Thymus (tissue), 11 donors: ENCODE measurements at regions not wholly inside any gene's neighbourhood (a gene's known extent, or its start where the extent isn't known, plus 50 kb on each side); places are given as distances from the start of the nearest gene placed in this dataset.

Source experiments
- DNase-seq, 9 donors: peaks; one replicate each; pipeline ENCODE4 v3.0.0-alpha.2; 2013; ENCODE audit warnings: low spot score in 9 of 9, low read depth in 6 of 9, missing footprints in 1 of 9
- H3K27ac ChIP-seq, 2 donors: one replicate each; pipeline ENCODE4 v1.5.1; 2013; ENCODE audit warnings: control low read depth in 1 of 2, low read depth in 1 of 2, low read length in 1 of 2, mild to moderate bottlenecking in 1 of 2, moderate library complexity in 1 of 2
- H3K27me3 ChIP-seq, 2 donors: one replicate each; pipeline ENCODE4 v1.5.1; 2013; ENCODE audit warnings: low read length in 1 of 2; ENCODE audit not compliant: control insufficient read depth in 2 of 2, insufficient read depth in 1 of 2
- H3K36me3 ChIP-seq, 2 donors: one replicate each; pipeline ENCODE4 v1.5.1; 2013; ENCODE audit warnings: low read length in 1 of 2, mild to moderate bottlenecking in 1 of 2, moderate library complexity in 1 of 2; ENCODE audit not compliant: control insufficient read depth in 2 of 2, insufficient read depth in 2 of 2
- H3K4me1 ChIP-seq, 2 donors: one replicate each; pipeline ENCODE4 v1.5.1; 2013; ENCODE audit warnings: low read length in 2 of 2; ENCODE audit not compliant: control insufficient read depth in 2 of 2, insufficient read depth in 2 of 2
- H3K4me3 ChIP-seq, 2 donors: one replicate each; pipeline ENCODE4 v1.5.1; 2013; ENCODE audit warnings: low read length in 2 of 2, control low read depth in 1 of 2, mild to moderate bottlenecking in 1 of 2
- H3K9me3 ChIP-seq, 2 donors: one replicate each; pipeline ENCODE4 v1.5.1; 2013; ENCODE audit warnings: low read length in 1 of 2, mild to moderate bottlenecking in 1 of 2; ENCODE audit not compliant: control insufficient read depth in 2 of 2, insufficient read depth in 1 of 2
- WGBS: extraction: QIAGEN DNeasy Blood & Tissue Kit; methylation state at CpG from one replicate; pipeline ENCODE4 v1.1.7; 2013; 5-methylcytosine and 5-hydroxymethylcytosine counted together
- donor health status: healthy.

DNA sequence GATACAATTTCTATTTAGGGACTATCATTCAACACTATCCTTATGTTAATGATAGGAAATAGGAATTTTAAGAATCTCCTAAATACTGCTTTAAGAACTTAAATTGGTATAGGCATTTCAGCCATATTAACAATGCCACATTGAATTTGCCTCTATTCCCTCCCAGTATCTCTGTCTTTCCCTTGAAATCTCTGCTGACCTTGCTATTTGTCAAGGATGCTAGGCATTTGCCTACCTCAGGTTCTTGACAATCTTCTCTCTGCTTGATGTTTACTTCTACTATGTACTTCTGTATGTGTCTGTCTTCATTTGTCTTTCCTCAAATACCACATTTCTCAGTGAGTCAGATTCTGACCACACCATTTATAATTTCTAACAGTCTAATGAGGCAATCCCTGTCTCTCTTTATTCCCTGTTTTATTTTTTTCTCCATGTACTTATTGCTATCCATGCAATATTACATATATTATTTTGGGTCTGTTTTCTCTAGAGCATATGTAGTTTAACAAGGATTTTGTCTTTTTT lies 1461.4 kb upstream of the CDH9 start:
- H3K36me3 ChIP-seq: no peaks in the 10 kb centered on the region
- H3K4me1 ChIP-seq: no peaks in the 10 kb centered on the region
- H3K27ac ChIP-seq: no peak overlapping the region
- no peak for DNase-seq
- no peak overlapping the region for H3K4me3 ChIP-seq
- no peaks in the 10 kb centered on the region for H3K9me3 ChIP-seq
- H3K27me3 ChIP-seq: no peaks in the 10 kb centered on the region

DNA sequence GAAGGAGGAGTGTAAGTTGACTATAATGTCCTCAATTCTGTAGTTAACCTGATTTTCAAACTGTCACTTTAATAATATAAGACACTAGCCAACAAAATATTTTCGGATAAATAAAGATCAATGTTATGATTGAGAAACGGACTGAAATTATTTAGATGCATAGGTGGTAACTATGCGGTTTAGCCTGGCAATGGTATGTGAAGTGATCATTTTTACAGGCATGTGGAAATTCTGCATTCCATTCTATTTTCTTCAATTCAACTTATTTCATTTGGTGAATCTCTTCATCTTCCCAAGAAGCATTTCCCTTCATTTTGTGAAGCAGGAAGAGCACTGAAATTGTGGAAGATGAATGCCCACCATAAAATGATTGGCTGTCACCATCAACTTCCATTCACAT lies 1457.5 kb upstream of the CDH9 start:
- H3K27ac ChIP-seq: no peak overlapping the region
- H3K36me3 ChIP-seq: no peaks in the 10 kb centered on the region
- H3K4me3 ChIP-seq: no peak overlapping the region
- H3K27me3 ChIP-seq: no peaks in the 10 kb centered on the region
- DNase-seq: no peak
- 88% methylated on average over 3 of the region's 3 CpGs for WGBS
- no peaks in the 10 kb centered on the region for H3K9me3 ChIP-seq
- no peaks in the 10 kb centered on the region for H3K4me1 ChIP-seq

DNA sequence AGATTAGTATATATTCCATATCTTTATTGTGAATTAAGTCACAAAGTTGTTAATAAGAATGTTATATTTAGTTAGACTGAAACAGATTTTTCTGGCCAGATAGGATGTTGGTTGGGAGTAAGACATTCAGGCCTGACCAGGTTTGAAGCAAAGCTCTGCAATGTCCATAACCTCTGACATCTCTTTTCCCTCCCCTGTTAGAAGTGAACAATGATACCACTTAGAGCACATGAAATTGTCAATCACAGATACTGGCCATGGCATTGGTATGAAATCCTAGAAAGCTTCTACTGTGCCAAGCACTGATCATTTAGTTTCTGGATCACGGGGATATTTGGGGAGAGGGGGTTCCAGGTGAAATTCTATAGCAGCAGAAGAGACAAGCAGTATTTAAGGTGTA lies 1455.1 kb upstream of the CDH9 start:
- H3K9me3 ChIP-seq: peaks cover 1 to 3% of the 10 kb centered on the region in 2 donors
- H3K27me3 ChIP-seq: no peaks in the 10 kb centered on the region
- DNase-seq: no peak
- no peak overlapping the region for H3K27ac ChIP-seq
- no peak overlapping the region for H3K4me3 ChIP-seq
- no peaks in the 10 kb centered on the region for H3K4me1 ChIP-seq
- WGBS: 88% methylated on average over 1 of the region's 1 CpG
- H3K36me3 ChIP-seq: no peaks in the 10 kb centered on the region

DNA sequence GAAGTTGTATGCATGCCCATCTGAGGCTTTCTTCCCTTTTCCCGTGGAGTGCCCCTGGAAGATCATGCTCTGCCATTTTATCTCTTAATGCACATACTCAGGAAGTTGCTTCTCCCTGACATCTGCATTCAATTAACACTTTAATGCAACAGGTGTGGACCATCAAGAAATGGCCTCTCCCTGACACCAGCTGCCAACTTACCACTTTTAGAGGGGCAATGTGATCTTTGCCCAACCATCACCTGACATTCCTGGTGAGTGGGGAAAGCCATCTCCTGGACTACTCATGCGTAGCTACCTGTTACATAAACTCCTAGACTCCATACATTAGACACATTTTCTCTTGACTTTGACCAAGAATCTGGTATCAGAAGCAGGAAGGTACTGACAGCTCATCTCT lies 1450.4 kb upstream of the CDH9 start:
- no peaks in the 10 kb centered on the region for H3K27me3 ChIP-seq
- H3K4me1 ChIP-seq: no peaks in the 10 kb centered on the region
- H3K4me3 ChIP-seq: no peak overlapping the region
- H3K9me3 ChIP-seq: peaks cover 1 to 3% of the 10 kb centered on the region in 2 donors
- no peaks in the 10 kb centered on the region for H3K36me3 ChIP-seq
- no peak for DNase-seq
- 78% methylated on average over 2 of the region's 2 CpGs for WGBS
- no peak overlapping the region for H3K27ac ChIP-seq

DNA sequence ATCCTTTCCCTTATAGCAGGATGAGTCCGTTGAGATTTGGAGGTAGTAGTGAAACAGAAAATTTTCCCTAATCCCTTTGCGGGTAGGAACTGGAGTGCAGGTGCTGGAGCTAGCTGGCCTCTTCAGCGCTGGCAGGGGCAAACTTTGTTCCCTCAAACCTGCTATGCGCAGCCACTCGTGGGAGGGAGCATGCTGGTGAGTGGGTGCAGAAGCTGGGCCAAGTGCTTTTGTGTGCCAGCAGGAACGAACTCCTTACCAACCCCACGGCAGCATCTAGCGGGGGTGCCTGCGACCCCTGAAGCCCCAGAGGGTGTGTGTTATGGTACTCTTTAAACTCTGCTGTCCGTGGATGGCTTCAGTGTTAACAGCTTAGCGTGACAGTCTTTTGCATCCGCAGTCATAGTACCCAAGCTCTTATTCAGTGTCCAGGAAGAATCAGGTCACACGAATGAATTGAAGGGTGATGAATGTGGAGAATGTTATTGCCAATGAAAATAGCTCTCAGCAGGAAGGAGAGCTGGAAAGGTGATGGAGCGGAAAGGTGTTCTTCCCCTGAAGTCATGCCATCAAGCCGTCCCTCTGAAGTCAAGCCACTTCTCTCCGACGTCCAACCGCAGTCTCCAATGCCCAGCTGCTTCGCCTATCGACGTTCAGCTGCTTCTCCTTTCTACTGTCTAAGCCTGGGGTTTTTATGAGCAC lies 1445.1 kb upstream of the CDH9 start:
- no peak overlapping the region for H3K4me3 ChIP-seq
- no peaks in the 10 kb centered on the region for H3K4me1 ChIP-seq
- DNase-seq: no peak
- H3K27ac ChIP-seq: no peak overlapping the region
- 90% methylated on average over 21 of the region's 21 CpGs for WGBS
- peaks cover 0 to 4% of the 10 kb centered on the region in 2 donors for H3K9me3 ChIP-seq
- no peaks in the 10 kb centered on the region for H3K36me3 ChIP-seq
- no peaks in the 10 kb centered on the region for H3K27me3 ChIP-seq

DNA sequence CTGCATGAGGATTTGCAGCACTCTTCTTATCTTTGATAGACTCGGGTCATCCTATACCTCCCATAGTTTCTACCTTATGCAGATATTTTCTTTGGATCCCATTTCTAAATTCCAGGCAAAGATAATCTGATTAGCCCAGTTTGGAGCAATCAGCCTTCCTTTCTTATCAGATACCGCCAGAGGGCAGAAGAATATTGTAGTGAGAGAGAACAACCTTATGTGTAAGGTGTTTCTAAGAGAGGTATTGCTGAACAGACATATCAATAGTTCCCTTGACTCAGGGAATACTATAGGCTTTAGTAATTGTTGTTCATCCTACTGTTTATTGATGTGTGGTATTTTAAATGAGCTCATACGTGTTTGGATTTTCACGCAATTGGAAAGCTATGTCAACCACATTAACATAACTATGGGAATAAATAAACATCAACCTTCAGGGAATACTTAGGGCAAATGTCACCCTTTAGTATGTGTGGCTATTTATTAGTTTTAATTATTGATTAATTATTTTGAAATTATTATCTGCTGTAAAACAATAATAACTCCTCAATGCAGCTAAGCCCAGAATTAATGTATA lies 1435.2 kb upstream of the CDH9 start:
- DNase-seq: no peak
- Histone ChIP-seq H3K27ac (no peak overlapping the region), H3K9me3 (no peaks in the 10 kb centered on the region), H3K4me1 (no peaks in the 10 kb centered on the region), H3K27me3 (no peaks in the 10 kb centered on the region), H3K4me3 (no peak overlapping the region), H3K36me3 (no peaks in the 10 kb centered on the region)
- WGBS: 83% methylated on average over 4 of the region's 4 CpGs

DNA sequence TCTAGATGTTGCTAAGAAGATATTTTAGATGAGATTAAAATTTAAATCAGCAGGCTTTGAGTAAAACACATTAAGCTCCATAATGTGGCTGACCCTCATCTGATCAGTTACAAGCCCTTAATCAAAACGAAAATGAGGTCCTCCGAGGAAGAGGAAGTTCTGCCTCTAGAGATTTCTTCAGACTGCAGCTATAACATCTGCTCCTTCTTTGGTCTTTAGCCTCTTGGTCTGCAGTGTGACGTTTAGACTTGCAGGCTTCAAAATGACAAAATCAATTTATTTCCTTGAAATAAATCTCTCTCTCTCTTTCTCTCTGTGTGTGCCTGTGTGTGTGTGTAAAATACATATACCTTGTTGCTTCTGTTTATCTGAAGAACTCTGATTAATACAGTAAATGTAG lies 1429.8 kb upstream of the CDH9 start:
- H3K36me3 ChIP-seq: no peaks in the 10 kb centered on the region
- H3K4me3 ChIP-seq: no peak overlapping the region
- DNase-seq: no peak
- no peaks in the 10 kb centered on the region for H3K4me1 ChIP-seq
- H3K9me3 ChIP-seq: no peaks in the 10 kb centered on the region
- H3K27me3 ChIP-seq: no peaks in the 10 kb centered on the region
- H3K27ac ChIP-seq: no peak overlapping the region
- WGBS: 7% methylated on average over 3 of the region's 3 CpGs

DNA sequence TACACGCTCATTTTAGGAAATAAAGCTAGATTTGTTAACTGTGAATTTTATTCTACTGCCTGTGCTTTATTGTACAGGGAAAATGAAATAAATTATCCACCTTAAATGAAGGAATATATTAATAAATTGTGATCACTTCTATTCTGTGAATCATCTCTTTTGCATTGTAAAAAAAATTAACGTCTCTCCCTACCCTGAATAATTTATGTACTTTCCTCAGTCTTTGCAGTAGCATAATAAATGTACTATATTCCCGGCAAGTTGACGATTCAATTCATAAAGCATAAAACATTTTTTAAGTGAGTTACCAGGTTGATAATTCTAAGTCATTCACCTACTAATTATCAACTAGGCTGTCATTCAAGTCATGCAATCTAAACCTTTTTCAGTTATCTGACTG lies 1425.3 kb upstream of the CDH9 start:
- DNase-seq: no peak
- H3K27me3 ChIP-seq: no peaks in the 10 kb centered on the region
- WGBS: 95% methylated on average over 4 of the region's 4 CpGs
- H3K4me1 ChIP-seq: no peaks in the 10 kb centered on the region
- no peaks in the 10 kb centered on the region for H3K36me3 ChIP-seq
- H3K4me3 ChIP-seq: no peak overlapping the region
- H3K27ac ChIP-seq: no peak overlapping the region
- no peaks in the 10 kb centered on the region for H3K9me3 ChIP-seq

DNA sequence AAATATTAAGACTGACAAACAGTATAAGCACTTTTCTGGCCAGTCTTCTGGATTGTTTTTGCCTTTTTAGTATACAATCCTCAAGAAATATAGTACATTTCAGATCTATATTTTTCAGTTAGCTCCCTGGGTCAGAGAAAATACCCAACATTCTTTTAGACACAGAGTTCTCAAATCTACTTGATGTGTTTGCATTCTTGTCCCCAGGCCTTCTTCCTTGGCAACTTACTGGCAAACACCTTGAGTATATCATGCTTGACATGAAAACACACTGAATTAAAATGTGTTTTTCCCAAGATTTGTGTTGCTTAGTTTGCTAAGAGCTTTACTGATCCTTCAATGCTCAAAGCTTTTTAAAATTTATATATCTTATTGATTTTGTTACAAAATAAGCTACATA lies 1413.1 kb upstream of the CDH9 start:
- Histone ChIP-seq H3K27me3 (no peaks in the 10 kb centered on the region), H3K27ac (no peak overlapping the region), H3K9me3 (peaks cover 0 to 5% of the 10 kb centered on the region in 2 donors), H3K4me3 (no peak overlapping the region), H3K36me3 (no peaks in the 10 kb centered on the region), H3K4me1 (no peaks in the 10 kb centered on the region)
- DNase-seq: no peak
